Fibroblast of pulmonary artery (primary cell): ENCODE measurements at regions not wholly inside any gene's neighbourhood (a gene's known extent, or its start where the extent isn't known, plus 50 kb on each side); places are given as distances from the start of the nearest gene placed in this dataset.

Source experiments
- DNase-seq: peaks from one replicate; pipeline ENCODE4 v3.0.0-alpha.2; 2010; ENCODE audit warnings: low read depth
- H3K4me3 ChIP-seq: replicated peaks from 2 replicates; pipeline ENCODE4 v1.5.1; 2011; ENCODE audit warnings: low read depth, mild to moderate bottlenecking, control low read depth, low read length, moderate library complexity
- CTCF ChIP-seq: IDR thresholded peaks from 2 replicates; pipeline ENCODE4 v1.5.1; 2011; ENCODE audit warnings: mild to moderate bottlenecking, control low read depth, low read length, inconsistent platforms; ENCODE audit errors: missing control alignments

GRCh38 chr22:48559647-48560388 is 1267.9 kb downstream of the BRD1 start:
- no peak overlapping the region for H3K4me3 ChIP-seq
- TF ChIP-seq CTCF: no peak
- no peak for DNase-seq

- DNase-seq: no peak
- TF ChIP-seq CTCF: no peak
Observed at GRCh38 chr22:48558606-48559402, 1268.9 kb downstream of the BRD1 start.

GRCh38 chr22:48558016-48558415 is 1269.7 kb downstream of the BRD1 start:
- TF ChIP-seq CTCF: no peak
- no peak for DNase-seq
- no peak overlapping the region for H3K4me3 ChIP-seq

More at GRCh38 chr22:48558606-48559402, 1268.9 kb downstream of the BRD1 start:
- no peak overlapping the region for H3K4me3 ChIP-seq

- TF ChIP-seq CTCF: no peak
- no peak for DNase-seq
- H3K4me3 ChIP-seq: no peak overlapping the region
Observed at GRCh38 chr22:48557473-48557872, 1270.2 kb downstream of the BRD1 start.

GRCh38 chr22:48556751-48557150 is 1270.9 kb downstream of the BRD1 start:
- no peak for TF ChIP-seq CTCF
- no peak for DNase-seq
- H3K4me3 ChIP-seq: no peak overlapping the region

- no peak for TF ChIP-seq CTCF
- H3K4me3 ChIP-seq: no peak overlapping the region
- no peak for DNase-seq
Observed at GRCh38 chr22:48556222-48556621, 1271.5 kb downstream of the BRD1 start.
